NCI-H226 (cell line): ENCODE measurements at regions not wholly inside any gene's neighbourhood (a gene's known extent, or its start where the extent isn't known, plus 50 kb on each side); places are given as distances from the start of the nearest gene placed in this dataset.
"Not testable (repeated sequence)": the region's sequence is repeated elsewhere in the genome, so short reads cannot be mapped to it uniquely, and the experiment has no call there.

Experiments
- DNase-seq: peaks from one replicate; pipeline ENCODE4 v3.0.0-alpha.2; 2015

GRCh38 chr17:56690441-56691291 is 97.2 kb downstream of the NOG start:
- no peak for DNase-seq

- no peak for DNase-seq
Measured at GRCh38 chr17:56694825-56695224, 101.3 kb downstream of the NOG start.

GRCh38 chr17:56697190-56697589 is 103.7 kb downstream of the NOG start:
- no peak for DNase-seq

GRCh38 chr17:56699186-56699894 is 105.8 kb downstream of the NOG start:
- DNase-seq: peak; percentile 100

GRCh38 chr17:56700919-56701420 is 107.5 kb downstream of the NOG start:
- DNase-seq: no peak

GRCh38 chr17:56707312-56708219 is 114.1 kb downstream of the NOG start:
- no peak for DNase-seq

- DNase-seq: no peak
Measured at GRCh38 chr17:56708220-56708558, 114.7 kb downstream of the NOG start.

GRCh38 chr17:56708670-56709410 is 115.3 kb downstream of the NOG start:
- DNase-seq: no peak

- no peak for DNase-seq
Measured at GRCh38 chr17:56710986-56711385, 117.5 kb downstream of the NOG start.

- peak; percentile 51 for DNase-seq
Measured at GRCh38 chr17:56715613-56716357, 117.9 kb downstream of the C17orf67 start.

GRCh38 chr17:56717471-56717870 is 116.2 kb downstream of the C17orf67 start:
- DNase-seq: no peak

- no peak for DNase-seq
Measured at GRCh38 chr17:56718515-56718914, 115.2 kb downstream of the C17orf67 start.

GRCh38 chr17:56723421-56723820 is 110.3 kb downstream of the C17orf67 start:
- no peak for DNase-seq

- DNase-seq: no peak
Measured at GRCh38 chr17:56724664-56725063, 109.1 kb downstream of the C17orf67 start.

GRCh38 chr17:56725144-56725543 is 108.6 kb downstream of the C17orf67 start:
- DNase-seq: no peak

- DNase-seq: peak; percentile 51
Measured at GRCh38 chr17:56727876-56728617, 105.7 kb downstream of the C17orf67 start.

GRCh38 chr17:56731096-56731495 is 102.6 kb downstream of the C17orf67 start:
- DNase-seq: not testable (repeated sequence)

GRCh38 chr17:56733833-56734232 is 99.9 kb downstream of the C17orf67 start:
- DNase-seq: no peak

- DNase-seq: no peak
Measured at GRCh38 chr17:56735842-56736241, 97.9 kb downstream of the C17orf67 start.

GRCh38 chr17:56737421-56738161 is 96.1 kb downstream of the C17orf67 start:
- peak; percentile 38 for DNase-seq
